Gastrocnemius medialis (tissue), 4 donors: ENCODE measurements at regions not wholly inside any gene's neighbourhood (a gene's known extent, or its start where the extent isn't known, plus 50 kb on each side); places are given as distances from the start of the nearest gene placed in this dataset.

ENCODE experiments used
- ATAC-seq, 2 donors: fragments of 150-250 bp; one replicate each; pipeline ENCODE4 v1.9.1; 2016
- DNase-seq, 2 donors: peaks; one replicate each; pipeline ENCODE4 v3.0.0-alpha.2; 2019
- H3K27ac ChIP-seq, 4 donors: fragments of 200-600 bp; sonication (generic); 1 replicate in 1 of 4; 2 replicates in 3 of 4; pipeline ENCODE4 v1.5.1; 2016 to 2018; ENCODE audit warnings: mild to moderate bottlenecking in 2 of 4, moderate library complexity in 1 of 4
- H3K27me3 ChIP-seq, 3 donors: fragments of 200-600 bp; sonication (generic) in 2 of 3; 1 replicate in 1 of 3; 2 replicates in 2 of 3; pipeline versions ENCODE4 v1.5.1 to v1.6.0; 2016 to 2019; ENCODE audit warnings: mild to moderate bottlenecking in 1 of 3, moderate library complexity in 1 of 3
- H3K36me3 ChIP-seq, 2 donors: fragments of 200-600 bp; sonication (generic) in 1 of 2; one replicate each; pipeline ENCODE4 v1.5.1; 2017 to 2018
- H3K4me1 ChIP-seq, 2 donors: fragments of 200-600 bp; sonication (generic) in 1 of 2; one replicate each; pipeline ENCODE4 v1.5.1; 2016 to 2017; ENCODE audit warnings: mild to moderate bottlenecking in 2 of 2
- H3K4me3 ChIP-seq, 4 donors: fragments of 200-600 bp; sonication (generic) in 3 of 4; 1 replicate in 1 of 4; 2 replicates in 3 of 4; pipeline ENCODE4 v1.5.1; 2016 to 2019; ENCODE audit warnings: mild to moderate bottlenecking in 2 of 4
- H3K9me3 ChIP-seq, 3 donors: fragments of 200-600 bp; sonication (generic) in 2 of 3; 1 replicate in 1 of 3; 2 replicates in 2 of 3; pipeline ENCODE4 v1.5.1; 2016 to 2019
- POLR2A ChIP-seq, 2 donors: fragments of 450-650 bp; IDR thresholded peaks; one replicate each; pipeline ENCODE4 v1.6.1; 2017; ENCODE audit warnings: antibody characterized with exemption in 2 of 2, mild to moderate bottlenecking in 2 of 2, moderate library complexity in 2 of 2
- in situ Hi-C, 4 donors: fragments of 200-750 bp; cut with MboI; loops; one replicate each; pipeline versions ENCODE4 v1.15.0 to v1.8.0; 2017; ENCODE audit warnings: low sequenced_read_pairs in 4 of 4
- intact Hi-C: fragments of 100-400 bp; cut with DNase I; formaldehyde crosslinking; loops from one replicate; pipeline ENCODE4 v1.15.1; 2023; ENCODE audit warnings: low total_unique reads
- TF ChIP-seq, protein P1 (sequence below), 5 experiments: fragments of 450-650 bp in 3 of 5; fragments of 200-600 bp in 2 of 5; sonication (generic) in 2 of 5; IDR thresholded peaks in 4 of 5; conservative IDR thresholded peaks in 1 of 5; 1 replicate in 4 of 5; 2 replicates in 1 of 5; pipeline ENCODE4 v1.5.1; 2016 to 2019; ENCODE audit warnings: antibody characterized with exemption in 5 of 5, mild to moderate bottlenecking in 3 of 5, moderate library complexity in 3 of 5

DNA sequence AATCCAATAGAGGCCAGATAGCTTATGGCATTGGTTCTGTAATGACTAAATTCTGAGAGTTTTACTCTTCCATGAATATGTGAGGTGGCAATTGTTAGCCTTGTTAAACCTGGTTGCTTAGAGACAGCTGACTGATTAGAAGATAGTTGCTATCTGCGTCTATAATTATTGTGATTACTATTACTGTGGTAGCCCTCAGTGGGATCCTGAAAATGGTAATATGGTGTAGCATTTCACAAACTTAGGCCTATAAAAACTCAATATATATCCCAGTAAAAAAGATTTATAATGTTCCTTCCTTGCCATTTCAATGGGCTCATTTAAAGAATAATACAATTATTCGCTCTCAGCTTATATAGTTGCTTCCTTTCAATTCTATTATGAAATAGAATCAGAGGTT, 405.8 kb upstream of the CDH2 start:
- TF ChIP-seq, protein P1, sequence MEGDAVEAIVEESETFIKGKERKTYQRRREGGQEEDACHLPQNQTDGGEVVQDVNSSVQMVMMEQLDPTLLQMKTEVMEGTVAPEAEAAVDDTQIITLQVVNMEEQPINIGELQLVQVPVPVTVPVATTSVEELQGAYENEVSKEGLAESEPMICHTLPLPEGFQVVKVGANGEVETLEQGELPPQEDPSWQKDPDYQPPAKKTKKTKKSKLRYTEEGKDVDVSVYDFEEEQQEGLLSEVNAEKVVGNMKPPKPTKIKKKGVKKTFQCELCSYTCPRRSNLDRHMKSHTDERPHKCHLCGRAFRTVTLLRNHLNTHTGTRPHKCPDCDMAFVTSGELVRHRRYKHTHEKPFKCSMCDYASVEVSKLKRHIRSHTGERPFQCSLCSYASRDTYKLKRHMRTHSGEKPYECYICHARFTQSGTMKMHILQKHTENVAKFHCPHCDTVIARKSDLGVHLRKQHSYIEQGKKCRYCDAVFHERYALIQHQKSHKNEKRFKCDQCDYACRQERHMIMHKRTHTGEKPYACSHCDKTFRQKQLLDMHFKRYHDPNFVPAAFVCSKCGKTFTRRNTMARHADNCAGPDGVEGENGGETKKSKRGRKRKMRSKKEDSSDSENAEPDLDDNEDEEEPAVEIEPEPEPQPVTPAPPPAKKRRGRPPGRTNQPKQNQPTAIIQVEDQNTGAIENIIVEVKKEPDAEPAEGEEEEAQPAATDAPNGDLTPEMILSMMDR (IDR thresholded peaks at IDR 0.05 in 4 of 5, conservative IDR thresholded peaks at IDR 0.05 in 1 of 5): no peak
- no peak for TF ChIP-seq POLR2A (IDR thresholded peaks at IDR 0.05)
- Histone ChIP-seq H3K4me3 (no peak overlapping the region), H3K4me1 (no peaks in the 10 kb centered on the region), H3K36me3 (no peaks in the 10 kb centered on the region), H3K27ac (no peak overlapping the region), H3K9me3 (no peaks in the 10 kb centered on the region), H3K27me3 (no peaks in the 10 kb centered on the region)
- ATAC-seq: no peak
- intact Hi-C loops (no loop called here), in situ Hi-C loops (no loop called here)
- no peak for DNase-seq

DNA sequence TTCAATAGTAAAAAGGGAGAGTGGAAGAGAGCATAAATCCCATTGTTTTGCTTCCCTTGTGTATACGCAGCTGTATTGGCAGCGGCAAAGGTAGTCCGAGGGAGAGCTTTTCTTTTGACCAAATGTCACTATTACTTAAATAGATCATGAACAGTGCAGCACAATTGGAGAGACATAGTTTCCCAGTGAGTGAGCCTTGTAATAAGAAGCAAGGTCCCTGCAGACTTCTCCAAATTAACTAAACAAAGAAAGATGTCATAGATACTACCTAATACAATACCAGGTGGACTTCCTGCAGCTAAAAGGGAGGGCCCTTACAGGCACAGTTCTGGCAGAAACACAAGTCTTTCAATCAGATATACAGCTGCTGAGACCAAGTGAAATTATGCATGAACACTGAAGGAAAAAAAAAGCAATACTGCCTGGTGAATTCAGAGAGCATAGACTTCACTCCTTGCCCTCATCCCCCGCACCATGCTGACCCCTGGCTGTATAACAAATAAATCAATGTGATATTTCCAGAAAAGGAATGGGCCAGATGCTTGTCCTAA, 404.7 kb upstream of the CDH2 start:
- no peak overlapping the region for H3K4me3 ChIP-seq
- in situ Hi-C loops: no loop called here
- ATAC-seq (no peak), DNase-seq (no peak)
- TF ChIP-seq, protein P1 (IDR thresholded peaks at IDR 0.05 in 4 of 5, conservative IDR thresholded peaks at IDR 0.05 in 1 of 5): no peak
- TF ChIP-seq POLR2A (IDR thresholded peaks at IDR 0.05): no peak
- no peaks in the 10 kb centered on the region for H3K27me3 ChIP-seq
- intact Hi-C loops: no loop called here
- H3K27ac ChIP-seq: no peak overlapping the region
- H3K9me3 ChIP-seq: no peaks in the 10 kb centered on the region
- H3K36me3 ChIP-seq: no peaks in the 10 kb centered on the region
- H3K4me1 ChIP-seq: no peaks in the 10 kb centered on the region

DNA sequence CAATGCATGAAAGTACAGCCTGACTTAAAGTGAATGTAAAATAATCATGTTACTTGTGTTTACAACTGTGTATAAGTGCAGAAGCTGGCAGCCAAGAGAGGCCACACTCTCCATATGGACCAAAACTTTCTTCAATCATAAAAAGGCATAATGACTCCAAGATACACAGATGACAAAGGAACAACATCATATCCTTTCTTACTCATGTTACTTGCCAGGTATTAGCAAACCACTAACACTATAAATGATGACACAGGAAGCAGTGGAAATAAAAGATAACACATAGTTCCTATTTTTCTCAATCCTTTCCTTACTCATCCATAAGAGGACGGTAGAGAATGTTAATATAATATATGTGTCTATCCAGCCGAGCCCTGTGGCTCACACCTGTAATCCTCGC, 400.0 kb upstream of the CDH2 start:
- no peak for TF ChIP-seq POLR2A (IDR thresholded peaks at IDR 0.05)
- TF ChIP-seq, protein P1 (IDR thresholded peaks at IDR 0.05 in 4 of 5, conservative IDR thresholded peaks at IDR 0.05 in 1 of 5): no peak
- no peaks in the 10 kb centered on the region for H3K27me3 ChIP-seq

DNA sequence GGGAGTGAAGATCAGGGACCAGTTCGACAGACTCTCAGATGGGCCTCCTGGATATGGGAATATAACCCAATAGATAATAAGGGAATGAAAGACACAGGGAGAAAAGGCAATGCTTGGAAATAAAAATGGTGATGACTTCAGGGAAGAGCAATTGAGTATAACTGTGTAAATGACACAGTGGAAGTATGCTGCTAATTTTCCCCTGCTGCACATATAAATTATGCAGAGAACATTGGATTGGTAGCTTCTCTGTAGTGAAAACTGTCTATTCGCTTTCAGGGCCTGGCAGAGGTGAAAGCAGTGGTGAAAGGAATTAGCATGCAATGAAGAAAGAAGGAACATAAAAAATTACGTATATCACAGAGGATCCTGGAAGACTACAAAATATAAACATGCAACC, 398.2 kb upstream of the CDH2 start:
- no peaks in the 10 kb centered on the region for H3K9me3 ChIP-seq
- no peaks in the 10 kb centered on the region for H3K27me3 ChIP-seq
- intact Hi-C loops: no loop called here
- H3K4me3 ChIP-seq: no peak overlapping the region
- TF ChIP-seq, protein P1 (IDR thresholded peaks at IDR 0.05 in 4 of 5, conservative IDR thresholded peaks at IDR 0.05 in 1 of 5): no peak
- TF ChIP-seq POLR2A (IDR thresholded peaks at IDR 0.05): no peak
- ATAC-seq (no peak), DNase-seq (no peak)
- no peak overlapping the region for H3K27ac ChIP-seq
- H3K4me1 ChIP-seq: no peaks in the 10 kb centered on the region
- in situ Hi-C loops: no loop called here
- H3K36me3 ChIP-seq: no peaks in the 10 kb centered on the region

More for the DNA sequence above, 400.0 kb upstream of the CDH2 start:
- Histone ChIP-seq H3K27ac (no peak overlapping the region), H3K36me3 (no peaks in the 10 kb centered on the region), H3K4me3 (no peak overlapping the region), H3K9me3 (no peaks in the 10 kb centered on the region), H3K4me1 (no peaks in the 10 kb centered on the region)
- ATAC-seq: no peak
- no peak for DNase-seq
- in situ Hi-C loops (no loop called here), intact Hi-C loops (no loop called here)

DNA sequence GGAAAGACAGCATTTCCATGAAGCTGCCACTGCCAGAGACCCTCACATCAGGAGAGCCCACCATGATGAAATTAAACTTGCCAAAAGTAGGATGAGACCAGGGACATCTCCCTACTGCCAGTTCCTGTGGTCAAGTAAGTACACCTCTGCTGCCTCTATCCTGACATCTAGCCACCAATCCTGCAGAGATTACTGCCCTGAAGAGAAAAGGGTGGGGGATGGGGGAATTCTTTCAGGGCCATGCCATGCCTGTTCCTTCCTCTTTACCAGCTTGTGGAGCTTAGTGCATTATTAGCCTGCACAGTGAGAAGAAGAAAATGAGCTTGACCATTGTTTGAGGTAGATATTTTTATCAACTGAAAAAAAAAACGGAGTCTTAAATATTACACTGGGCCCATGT, 397.2 kb upstream of the CDH2 start:
- TF ChIP-seq, protein P1 (IDR thresholded peaks at IDR 0.05 in 4 of 5, conservative IDR thresholded peaks at IDR 0.05 in 1 of 5): no peak
- TF ChIP-seq POLR2A (IDR thresholded peaks at IDR 0.05): no peak
- in situ Hi-C loops: loop anchor here in 1 of 4 donors (25.0 kb wide), 1 partner anchor 88 kb away; no protein-coding TSS in a partner anchor
- H3K36me3 ChIP-seq: no peaks in the 10 kb centered on the region
- no peaks in the 10 kb centered on the region for H3K9me3 ChIP-seq
- no peaks in the 10 kb centered on the region for H3K4me1 ChIP-seq
- H3K4me3 ChIP-seq: no peak overlapping the region
- H3K27me3 ChIP-seq: no peaks in the 10 kb centered on the region
- H3K27ac ChIP-seq: no peak overlapping the region
- intact Hi-C loops: no loop called here
- ATAC-seq (no peak), DNase-seq (no peak)
